A673 (cell line): ENCODE measurements at regions not wholly inside any gene's neighbourhood (a gene's known extent, or its start where the extent isn't known, plus 50 kb on each side); places are given as distances from the start of the nearest gene placed in this dataset.

ENCODE experiments used
- EZH2 ChIP-seq: fragments of 200-600 bp; sonication (generic); IDR thresholded peaks from 2 replicates; pipeline ENCODE4 v1.6.1; 2017; ENCODE audit warnings: borderline replicate concordance, low read depth, mild to moderate bottlenecking, mixed read lengths, antibody characterized with exemption, low read length; ENCODE audit not compliant: poor library complexity, severe bottlenecking
- TF ChIP-seq, protein P1 (sequence below): fragments of 300-800, 200-600 bp; sonication (generic); conservative IDR thresholded peaks from 2 replicates; pipeline ENCODE4 v1.5.1; 2017; ENCODE audit warnings: low read depth, mild to moderate bottlenecking, antibody characterized with exemption, low read length, moderate library complexity, mixed read lengths

DNA sequence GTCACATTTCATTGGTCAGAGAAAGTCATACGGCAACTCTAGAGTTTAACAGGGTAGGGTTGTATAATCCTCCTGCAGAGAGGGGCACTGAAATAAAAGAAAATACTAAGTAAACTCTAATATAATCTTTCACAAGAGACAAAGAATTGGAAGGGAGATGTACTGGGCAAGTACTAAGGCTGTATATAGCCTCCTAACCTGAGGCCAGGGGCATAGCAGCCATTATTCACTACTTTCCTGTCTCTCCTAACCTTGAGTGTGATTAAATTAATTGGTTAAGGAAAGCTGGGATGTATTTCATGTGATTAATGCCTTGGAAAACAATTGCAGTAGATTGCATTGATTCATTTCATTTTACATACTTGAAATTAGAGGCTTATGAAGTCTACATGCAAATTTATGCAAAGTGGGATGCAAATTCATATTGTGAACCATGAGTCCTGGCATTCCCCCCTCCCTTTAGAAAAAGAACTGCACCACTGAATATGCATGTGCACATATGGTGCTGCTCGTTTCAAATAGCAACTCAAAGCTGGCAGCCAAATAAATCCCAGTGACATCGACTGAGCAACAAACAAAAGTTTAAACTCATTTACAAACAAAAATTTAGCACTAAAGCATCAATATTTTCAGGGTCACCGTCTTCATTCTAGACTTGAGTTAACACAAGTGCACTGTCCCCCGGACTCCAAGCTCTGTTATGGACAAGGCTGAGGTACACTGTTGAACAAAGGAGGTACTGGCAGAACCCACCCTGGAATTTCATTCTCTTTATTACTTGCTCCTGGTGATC is 70.0 kb downstream of the DMAC1 start:
- no peak for TF ChIP-seq EZH2
- TF ChIP-seq, protein P1, sequence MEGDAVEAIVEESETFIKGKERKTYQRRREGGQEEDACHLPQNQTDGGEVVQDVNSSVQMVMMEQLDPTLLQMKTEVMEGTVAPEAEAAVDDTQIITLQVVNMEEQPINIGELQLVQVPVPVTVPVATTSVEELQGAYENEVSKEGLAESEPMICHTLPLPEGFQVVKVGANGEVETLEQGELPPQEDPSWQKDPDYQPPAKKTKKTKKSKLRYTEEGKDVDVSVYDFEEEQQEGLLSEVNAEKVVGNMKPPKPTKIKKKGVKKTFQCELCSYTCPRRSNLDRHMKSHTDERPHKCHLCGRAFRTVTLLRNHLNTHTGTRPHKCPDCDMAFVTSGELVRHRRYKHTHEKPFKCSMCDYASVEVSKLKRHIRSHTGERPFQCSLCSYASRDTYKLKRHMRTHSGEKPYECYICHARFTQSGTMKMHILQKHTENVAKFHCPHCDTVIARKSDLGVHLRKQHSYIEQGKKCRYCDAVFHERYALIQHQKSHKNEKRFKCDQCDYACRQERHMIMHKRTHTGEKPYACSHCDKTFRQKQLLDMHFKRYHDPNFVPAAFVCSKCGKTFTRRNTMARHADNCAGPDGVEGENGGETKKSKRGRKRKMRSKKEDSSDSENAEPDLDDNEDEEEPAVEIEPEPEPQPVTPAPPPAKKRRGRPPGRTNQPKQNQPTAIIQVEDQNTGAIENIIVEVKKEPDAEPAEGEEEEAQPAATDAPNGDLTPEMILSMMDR: no peak
